ENCODE measurements at regions not wholly inside any gene's neighbourhood (a gene's known extent, or its start where the extent isn't known, plus 50 kb on each side); places are given as distances from the start of the nearest gene placed in this dataset.
"Not testable (repeated sequence)": the region's sequence is repeated elsewhere in the genome, so short reads cannot be mapped to it uniquely, and the experiment has no call there.

DNA sequence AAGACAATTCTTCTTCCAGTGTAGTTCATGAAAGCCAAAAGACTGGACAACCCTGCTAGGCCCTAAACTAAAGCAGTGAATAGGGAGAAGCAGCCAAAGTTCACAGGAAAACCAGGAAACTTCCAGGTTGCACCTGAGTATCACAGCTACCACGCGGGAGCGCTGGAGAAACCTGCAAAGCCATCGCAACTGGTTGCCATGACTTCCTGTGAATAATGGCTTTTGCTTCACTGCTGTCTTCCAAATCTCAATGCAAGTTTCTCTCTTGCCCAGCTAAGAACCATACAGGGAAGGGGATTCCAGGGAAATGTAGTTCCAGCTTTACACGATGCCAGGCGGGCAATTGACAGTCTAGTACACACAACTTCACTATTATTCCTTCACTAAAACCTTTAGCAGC, 114.1 kb downstream of the GXYLT1 start:
- ATAC-seq (no peak), DNase-seq (ENCODE audit: low spot score) (no peak)
- no peak overlapping the region for H3K27ac Mint-ChIP-seq
- H3K4me1 Mint-ChIP-seq (ENCODE audit: low read depth in 2 of 2), result no peaks in the 10 kb centered on the region
- H3K9me3 Mint-ChIP-seq, result no peaks in the 10 kb centered on the region
- H3K36me3 Mint-ChIP-seq, result no peaks in the 10 kb centered on the region
- no peak overlapping the region for H3K4me3 Mint-ChIP-seq
- peaks cover 8 to 11% of the 10 kb centered on the region in 2 donors for H3K27me3 Mint-ChIP-seq

GRCh38 chr12:42027546-42027945, 117.1 kb downstream of the GXYLT1 start:
- ATAC-seq, result no peak
- Mint-ChIP-seq H3K9me3 (no peaks in the 10 kb centered on the region), H3K4me3 (no peak overlapping the region), H3K27me3 (peaks cover 11 to 14% of the 10 kb centered on the region in 2 donors), H3K36me3 (no peaks in the 10 kb centered on the region), H3K27ac (no peak overlapping the region), H3K4me1 (ENCODE audit: low read depth in 2 of 2) (peaks cover 8 to 11% of the 10 kb centered on the region in 2 donors)
- DNase-seq (ENCODE audit: low spot score), result no peak

- DNase-seq (ENCODE audit: low spot score) (no peak), ATAC-seq (no peak)
- H3K4me3 Mint-ChIP-seq, result peak overlapping the region; percentile 70
- peaks cover 11% of the 10 kb centered on the region in 2 donors for H3K4me1 Mint-ChIP-seq (ENCODE audit: low read depth in 2 of 2)
- no peaks in the 10 kb centered on the region for H3K9me3 Mint-ChIP-seq
- peaks cover 0 to 14% of the 10 kb centered on the region in 2 donors for H3K27me3 Mint-ChIP-seq
- H3K36me3 Mint-ChIP-seq, result no peaks in the 10 kb centered on the region
- no peak overlapping the region for H3K27ac Mint-ChIP-seq
These were observed 120.2 kb downstream of the GXYLT1 start for GRCh38 chr12:42024495-42024830.

DNA sequence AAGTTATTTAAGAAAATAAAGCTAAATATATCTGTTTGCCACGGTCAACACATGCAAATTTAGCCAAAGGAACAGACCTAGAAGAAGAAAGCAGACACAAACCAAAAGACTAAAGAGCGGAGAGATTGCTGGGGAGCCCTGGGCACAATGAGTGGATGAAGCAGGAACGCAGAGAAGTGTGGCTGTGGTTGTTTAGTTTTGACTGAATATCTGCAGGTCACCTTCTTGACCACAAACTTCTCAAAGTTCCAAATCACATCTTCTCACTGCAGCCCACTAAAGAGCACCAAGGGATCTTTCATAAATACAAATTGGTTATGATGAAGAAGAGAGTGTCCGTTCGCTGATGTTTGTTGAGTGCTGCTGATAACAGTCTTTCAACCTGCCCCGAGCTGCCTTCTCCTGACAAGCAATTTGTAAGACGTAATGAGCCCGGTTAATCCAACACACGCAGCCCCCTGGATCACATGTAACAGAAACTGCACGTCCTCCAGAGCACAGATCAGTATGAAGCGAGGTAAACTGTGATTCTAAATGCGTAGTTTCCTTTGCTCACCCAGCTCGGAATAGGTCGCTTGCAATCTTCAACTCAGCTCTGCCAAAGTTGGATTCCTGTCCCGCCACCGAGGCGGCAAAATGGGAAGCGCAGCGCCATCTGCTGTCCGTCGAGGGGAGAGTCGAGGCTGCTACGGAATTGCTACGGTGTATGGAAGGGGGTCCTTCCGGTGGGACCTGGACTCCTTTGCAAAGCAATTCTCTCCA, 120.8 kb downstream of the GXYLT1 start:
- Mint-ChIP-seq H3K27ac (no peak overlapping the region), H3K9me3 (no peaks in the 10 kb centered on the region), H3K4me3 (peak overlapping the region; percentile 70), H3K27me3 (peaks cover 0 to 14% of the 10 kb centered on the region in 2 donors), H3K4me1 (ENCODE audit: low read depth in 2 of 2) (peaks cover 11% of the 10 kb centered on the region in 2 donors), H3K36me3 (no peaks in the 10 kb centered on the region)
- ATAC-seq (peak; percentile 79 to 82), DNase-seq (ENCODE audit: low spot score) (no peak)

- not testable (repeated sequence) for H3K27ac Mint-ChIP-seq; H3K4me3 Mint-ChIP-seq; ATAC-seq; H3K9me3 Mint-ChIP-seq; DNase-seq (ENCODE audit: low spot score); H3K36me3 Mint-ChIP-seq
- Mint-ChIP-seq H3K27me3 (peaks cover 5 to 14% of the 10 kb centered on the region in 2 donors), H3K4me1 (ENCODE audit: low read depth in 2 of 2) (peaks cover 11% of the 10 kb centered on the region in 2 donors)
These were observed 122.7 kb downstream of the GXYLT1 start for GRCh38 chr12:42021937-42022336.

GRCh38 chr12:42021469-42021868, 123.2 kb downstream of the GXYLT1 start:
- no peak for ATAC-seq
- H3K36me3 Mint-ChIP-seq, result no peaks in the 10 kb centered on the region

DNA sequence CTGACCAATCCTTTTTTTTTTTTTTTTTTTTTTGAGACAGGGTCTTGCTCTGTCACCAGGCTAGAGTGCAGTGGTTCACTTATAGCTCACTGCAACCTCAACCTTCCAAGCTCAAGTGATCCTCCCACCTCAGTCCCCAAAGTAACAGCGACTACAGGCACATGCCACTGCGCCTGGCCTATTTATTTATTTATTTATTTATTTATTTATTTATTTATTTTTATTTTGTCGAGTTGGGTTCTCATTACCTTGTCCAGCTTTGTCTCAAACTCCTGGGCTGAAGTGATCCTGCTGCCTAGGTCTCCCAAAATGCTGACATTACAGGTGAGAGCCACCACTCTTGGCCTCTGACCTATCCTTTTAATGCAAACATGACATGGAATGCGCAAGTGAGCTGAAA, 124.4 kb downstream of the GXYLT1 start:
- Mint-ChIP-seq H3K9me3 (no peaks in the 10 kb centered on the region), H3K27me3 (peaks cover 12 to 14% of the 10 kb centered on the region in 2 donors), H3K4me3 (no peak overlapping the region), H3K36me3 (no peaks in the 10 kb centered on the region), H3K4me1 (ENCODE audit: low read depth in 2 of 2) (peaks cover 11% of the 10 kb centered on the region in 2 donors), H3K27ac (no peak overlapping the region)
- ATAC-seq (no peak), DNase-seq (ENCODE audit: low spot score) (no peak)

More at GRCh38 chr12:42021469-42021868, 123.2 kb downstream of the GXYLT1 start:
- Mint-ChIP-seq H3K4me3 (no peak overlapping the region), H3K27me3 (peaks cover 10 to 14% of the 10 kb centered on the region in 2 donors), H3K9me3 (no peaks in the 10 kb centered on the region), H3K27ac (no peak overlapping the region), H3K4me1 (ENCODE audit: low read depth in 2 of 2) (peaks cover 11% of the 10 kb centered on the region in 2 donors)
- no peak for DNase-seq (ENCODE audit: low spot score)

- DNase-seq (ENCODE audit: low spot score), result no peak
- Mint-ChIP-seq H3K27me3 (peaks cover 12 to 14% of the 10 kb centered on the region in 2 donors), H3K36me3 (no peaks in the 10 kb centered on the region), H3K9me3 (no peaks in the 10 kb centered on the region), H3K4me3 (no peak overlapping the region), H3K4me1 (ENCODE audit: low read depth in 2 of 2) (peaks cover 11% of the 10 kb centered on the region in 2 donors), H3K27ac (no peak overlapping the region)
- ATAC-seq, result no peak
These were observed 124.9 kb downstream of the GXYLT1 start for GRCh38 chr12:42019746-42020145.

DNA sequence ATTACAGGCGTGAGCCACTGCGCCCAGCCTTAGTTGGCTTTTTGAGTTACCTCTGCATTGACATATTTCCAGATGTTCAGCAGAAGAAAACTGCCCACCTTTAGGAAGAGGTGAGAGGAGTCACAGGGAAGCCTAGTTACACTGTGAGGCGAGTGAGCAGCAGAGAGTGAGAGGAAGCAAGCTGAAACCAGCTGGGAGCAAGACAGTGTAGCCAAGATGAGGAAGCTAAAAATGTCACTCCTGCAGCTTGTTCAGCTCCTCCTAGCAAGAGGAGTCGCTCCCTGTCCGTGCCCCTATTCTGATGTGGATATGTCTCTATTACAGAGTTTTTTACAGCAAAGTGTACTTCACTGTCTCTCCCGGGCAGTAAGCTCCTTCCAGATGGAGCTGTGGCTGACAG, 127.6 kb downstream of the GXYLT1 start:
- no peak for ATAC-seq
- Mint-ChIP-seq H3K4me1 (ENCODE audit: low read depth in 2 of 2) (peaks cover 0 to 3% of the 10 kb centered on the region in 2 donors), H3K36me3 (no peaks in the 10 kb centered on the region), H3K27me3 (peaks cover 6 to 12% of the 10 kb centered on the region in 2 donors), H3K27ac (no peak overlapping the region), H3K9me3 (no peaks in the 10 kb centered on the region), H3K4me3 (no peak overlapping the region)
- no peak for DNase-seq (ENCODE audit: low spot score)

GRCh38 chr12:42015051-42015461, 129.6 kb downstream of the GXYLT1 start:
- no peak for DNase-seq (ENCODE audit: low spot score)
- ATAC-seq, result no peak
- Mint-ChIP-seq H3K9me3 (no peaks in the 10 kb centered on the region), H3K4me1 (ENCODE audit: low read depth in 2 of 2) (peaks cover 5 to 7% of the 10 kb centered on the region in 2 donors), H3K4me3 (no peak overlapping the region), H3K36me3 (no peaks in the 10 kb centered on the region), H3K27me3 (peaks cover 3 to 12% of the 10 kb centered on the region in 2 donors), H3K27ac (no peak overlapping the region)

- not testable (repeated sequence) for H3K36me3 Mint-ChIP-seq
These were observed 132.2 kb downstream of the GXYLT1 start for GRCh38 chr12:42012501-42012900.

DNA sequence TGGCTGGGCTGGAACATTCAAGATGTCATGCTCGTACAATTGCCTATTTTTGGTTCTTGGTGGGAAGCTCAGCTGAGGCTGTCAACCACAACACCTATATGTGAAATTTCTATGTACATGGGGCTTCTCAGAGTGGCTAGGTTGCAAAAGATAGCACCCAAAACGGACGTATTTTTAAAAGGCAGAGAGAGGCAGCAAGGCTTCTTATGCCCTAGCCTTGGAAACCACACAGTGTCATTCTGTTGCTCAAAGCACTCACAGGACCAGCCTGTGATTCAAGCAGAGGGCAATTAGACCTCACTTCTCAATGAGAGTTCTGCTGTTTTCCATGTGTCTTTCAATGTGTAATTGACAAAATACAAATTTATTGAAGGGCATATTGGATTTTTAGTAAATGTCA, 134.0 kb downstream of the GXYLT1 start:
- no peak overlapping the region for H3K27ac Mint-ChIP-seq
- H3K36me3 Mint-ChIP-seq, result no peaks in the 10 kb centered on the region
- peak; percentile 16 to 31 for ATAC-seq
- H3K4me1 Mint-ChIP-seq (ENCODE audit: low read depth in 2 of 2), result peaks cover 5 to 7% of the 10 kb centered on the region in 2 donors
- peaks cover 0 to 2% of the 10 kb centered on the region in 2 donors for H3K27me3 Mint-ChIP-seq
- no peaks in the 10 kb centered on the region for H3K9me3 Mint-ChIP-seq
- no peak overlapping the region for H3K4me3 Mint-ChIP-seq
- no peak for DNase-seq (ENCODE audit: low spot score)

More at GRCh38 chr12:42012501-42012900, 132.2 kb downstream of the GXYLT1 start:
- DNase-seq (ENCODE audit: low spot score); H3K27ac Mint-ChIP-seq; H3K4me3 Mint-ChIP-seq; H3K9me3 Mint-ChIP-seq; H3K4me1 Mint-ChIP-seq (ENCODE audit: low read depth in 2 of 2); ATAC-seq: not testable (repeated sequence)
- peaks cover 0 to 12% of the 10 kb centered on the region in 2 donors for H3K27me3 Mint-ChIP-seq

GRCh38 chr12:42010257-42010656, 134.4 kb downstream of the GXYLT1 start:
- H3K36me3 Mint-ChIP-seq, result no peaks in the 10 kb centered on the region
- no peak overlapping the region for H3K27ac Mint-ChIP-seq
- peaks cover 5 to 7% of the 10 kb centered on the region in 2 donors for H3K4me1 Mint-ChIP-seq (ENCODE audit: low read depth in 2 of 2)
- no peaks in the 10 kb centered on the region for H3K9me3 Mint-ChIP-seq
- H3K27me3 Mint-ChIP-seq, result peaks cover 0 to 2% of the 10 kb centered on the region in 2 donors
- no peak for DNase-seq (ENCODE audit: low spot score)
- H3K4me3 Mint-ChIP-seq, result no peak overlapping the region
- peak in 1 of 2 donors; percentile 17 for ATAC-seq

DNA sequence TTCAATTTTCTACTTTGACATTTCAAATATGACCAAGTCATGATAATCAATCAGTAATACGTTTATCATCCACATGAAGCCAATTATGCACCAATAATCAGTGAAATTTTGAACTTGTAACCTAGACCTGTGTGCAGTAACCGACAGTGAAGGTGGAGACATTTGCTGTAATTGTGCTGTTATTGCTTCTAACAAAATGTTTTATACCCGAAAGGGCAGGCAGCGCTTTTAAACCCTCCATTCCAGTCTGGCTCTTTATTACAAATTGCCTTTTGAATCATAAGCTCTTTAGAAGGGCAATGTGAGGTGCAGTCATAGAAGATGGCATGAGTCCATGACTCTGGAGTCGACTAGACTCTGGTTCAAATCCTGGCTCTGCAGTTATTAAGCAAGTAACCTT, 135.7 kb downstream of the GXYLT1 start:
- Mint-ChIP-seq H3K9me3 (no peaks in the 10 kb centered on the region), H3K27me3 (peaks cover 2 to 5% of the 10 kb centered on the region in 2 donors), H3K4me1 (ENCODE audit: low read depth in 2 of 2) (peaks cover 5 to 7% of the 10 kb centered on the region in 2 donors), H3K27ac (no peak overlapping the region), H3K4me3 (no peak overlapping the region), H3K36me3 (no peaks in the 10 kb centered on the region)
- ATAC-seq, result no peak
- DNase-seq (ENCODE audit: low spot score), result no peak
